Stomach (tissue), 8 donors: ENCODE measurements at regions not wholly inside any gene's neighbourhood (a gene's known extent, or its start where the extent isn't known, plus 50 kb on each side); places are given as distances from the start of the nearest gene placed in this dataset.

Experiments
- DNase-seq, 2 donors: peaks; one replicate each; pipeline versions ENCODE4 v3.0.0 to v3.0.0-alpha.2; 2013 to 2019
- H3K27ac ChIP-seq, 5 donors: fragments of 200-600 bp in 4 of 5; sonication (generic) in 4 of 5; one replicate each; pipeline ENCODE4 v1.5.1; 2013 to 2019; ENCODE audit warnings: mild to moderate bottlenecking in 1 of 5, moderate library complexity in 1 of 5
- H3K27me3 ChIP-seq, 3 donors: fragments of 200-600 bp; sonication (generic); one replicate each; pipeline ENCODE4 v1.5.1; 2017 to 2019; ENCODE audit warnings: mixed run types in 1 of 3
- H3K36me3 ChIP-seq, 4 donors: fragments of 200-600 bp; sonication (generic); 1 replicate in 3 of 4; 2 replicates in 1 of 4; pipeline ENCODE4 v1.5.1; 2016 to 2019
- H3K4me1 ChIP-seq, 4 donors: fragments of 200-600 bp; sonication (generic); one replicate each; pipeline ENCODE4 v1.5.1; 2016 to 2019
- H3K4me3 ChIP-seq, 4 donors: fragments of 200-600 bp; sonication (generic) in 3 of 4; one replicate each; pipeline ENCODE4 v1.5.1; 2016 to 2019; ENCODE audit warnings: mild to moderate bottlenecking in 1 of 4
- H3K9me3 ChIP-seq, 4 donors: fragments of 200-600 bp; sonication (generic); one replicate each; pipeline ENCODE4 v1.5.1; 2016 to 2019
- CTCF ChIP-seq, 7 experiments: fragments of 450-650 bp in 4 of 7; fragments of 200-600 bp in 3 of 7; sonication (generic) in 3 of 7; IDR thresholded peaks; one replicate each; pipeline ENCODE4 v1.5.1; 2016 to 2019; ENCODE audit warnings: antibody characterized with exemption in 7 of 7, control low read depth in 2 of 7, mild to moderate bottlenecking in 1 of 7
- EP300 ChIP-seq: sonication (generic); formaldehyde crosslinking; IDR thresholded peaks from one replicate; pipeline ENCODE4 v1.6.1; 2017; ENCODE audit warnings: antibody characterized with exemption
- POLR2A ChIP-seq, 4 donors: fragments of 450-650 bp; IDR thresholded peaks; one replicate each; pipeline ENCODE4 v1.6.1; 2016; ENCODE audit warnings: antibody characterized with exemption in 4 of 4, control low read depth in 2 of 4, mild to moderate bottlenecking in 1 of 4, moderate library complexity in 1 of 4
- POLR2AphosphoS5 ChIP-seq, 3 donors: sonication (generic); formaldehyde crosslinking; IDR thresholded peaks; one replicate each; pipeline ENCODE4 v1.6.1; 2016; ENCODE audit warnings: antibody characterized with exemption in 3 of 3
- WGBS, 5 donors: extraction: QIAGEN DNeasy Blood & Tissue Kit in 3 of 5; methylation state at CpG; one replicate each; pipeline versions ENCODE4 v1.1.5 to v1.1.7; 2013 to 2018; 5-methylcytosine and 5-hydroxymethylcytosine counted together
- intact Hi-C: fragments of 100-400 bp; cut with DNase I; formaldehyde crosslinking; loops from one replicate; pipeline ENCODE4 v1.15.1; 2023; ENCODE audit warnings: low total_unique reads
- donor health status: healthy with polysubstance abuse.
- donor health status: Bipolar disorder and iron deficiency.
- donor health status: healthy.

GRCh38 chr4:120526033-120526432 lies 396.5 kb downstream of the PRDM5 start:
- H3K9me3 ChIP-seq = peaks cover 0 to 4% (median 0%) of the 10 kb centered on the region in 4 donors
- H3K4me3 ChIP-seq = no peak overlapping the region
- H3K4me1 ChIP-seq = peaks cover 0 to 3% (median 0%) of the 10 kb centered on the region in 4 donors
- DNase-seq = no peak
- TF ChIP-seq POLR2AphosphoS5 (IDR thresholded peaks at IDR 0.05) (no peak), POLR2A (IDR thresholded peaks at IDR 0.05) (no peak), EP300 (no peak), CTCF (IDR thresholded peaks at IDR 0.05) (no peak)
- no peak overlapping the region for H3K27ac ChIP-seq
- no peaks in the 10 kb centered on the region for H3K36me3 ChIP-seq
- intact Hi-C loops = no loop called here
- no peaks in the 10 kb centered on the region for H3K27me3 ChIP-seq

DNA sequence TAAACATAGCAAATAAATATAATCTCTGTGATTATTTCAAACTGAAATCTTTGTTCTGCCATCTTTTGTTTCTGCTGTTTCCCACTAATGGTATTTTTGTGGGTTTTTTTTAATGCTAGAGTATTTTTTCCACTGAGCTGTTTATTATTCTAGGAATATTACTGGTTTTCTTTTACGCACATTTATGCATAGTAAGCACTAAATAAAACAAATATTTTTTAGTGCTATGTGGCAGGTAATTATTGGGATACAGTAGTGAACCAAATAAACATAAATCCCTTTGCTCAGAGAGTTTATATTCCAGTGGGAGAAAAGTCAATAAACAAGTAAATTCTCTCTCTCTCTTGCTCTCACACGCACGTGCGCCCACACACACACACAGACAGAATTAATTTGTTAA lies 397.4 kb downstream of the PRDM5 start:
- no peak overlapping the region for H3K4me3 ChIP-seq
- no peak for DNase-seq
- H3K27me3 ChIP-seq = no peaks in the 10 kb centered on the region
- no peaks in the 10 kb centered on the region for H3K36me3 ChIP-seq
- intact Hi-C loops = no loop called here
- WGBS, 5 donors = 78 to 86% (median 82%) methylated on average over 4 of the region's 4 CpGs
- H3K4me1 ChIP-seq = peaks cover 0 to 3% (median 0%) of the 10 kb centered on the region in 4 donors
- H3K9me3 ChIP-seq = peaks cover 0 to 4% (median 0%) of the 10 kb centered on the region in 4 donors
- TF ChIP-seq POLR2AphosphoS5 (IDR thresholded peaks at IDR 0.05) (no peak), CTCF (IDR thresholded peaks at IDR 0.05) (no peak), EP300 (no peak), POLR2A (IDR thresholded peaks at IDR 0.05) (no peak)
- no peak overlapping the region for H3K27ac ChIP-seq

DNA sequence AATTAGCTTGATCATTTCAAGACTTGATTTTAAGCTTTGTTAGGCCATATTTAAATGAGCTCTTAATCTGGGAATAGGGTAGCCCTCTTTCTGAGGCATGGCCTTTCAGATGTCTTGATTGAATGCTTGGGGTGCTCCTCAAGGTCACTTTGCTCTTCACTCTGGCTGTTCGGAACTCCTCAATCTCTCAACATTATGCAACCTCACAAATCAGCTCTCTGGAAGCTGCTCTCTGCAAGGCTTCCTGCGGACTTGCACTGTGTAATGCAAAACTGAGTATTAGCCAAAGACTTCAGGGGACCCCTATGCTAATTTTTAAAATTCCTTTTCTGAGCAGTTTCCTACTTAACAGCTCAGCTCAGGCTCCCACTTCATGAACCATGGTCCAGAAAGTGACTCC lies 398.3 kb downstream of the PRDM5 start:
- Histone ChIP-seq H3K27me3 (no peaks in the 10 kb centered on the region), H3K9me3 (peaks cover 0 to 4% (median 0%) of the 10 kb centered on the region in 4 donors), H3K36me3 (no peaks in the 10 kb centered on the region), H3K4me1 (peaks cover 0 to 3% (median 0%) of the 10 kb centered on the region in 4 donors), H3K27ac (no peak overlapping the region), H3K4me3 (no peak overlapping the region)
- intact Hi-C loops = no loop called here
- no peak for TF ChIP-seq POLR2A (IDR thresholded peaks at IDR 0.05)
- 78 to 86% (median 82%) methylated on average over 2 of the region's 2 CpGs for WGBS, 5 donors
- no peak for DNase-seq

DNA sequence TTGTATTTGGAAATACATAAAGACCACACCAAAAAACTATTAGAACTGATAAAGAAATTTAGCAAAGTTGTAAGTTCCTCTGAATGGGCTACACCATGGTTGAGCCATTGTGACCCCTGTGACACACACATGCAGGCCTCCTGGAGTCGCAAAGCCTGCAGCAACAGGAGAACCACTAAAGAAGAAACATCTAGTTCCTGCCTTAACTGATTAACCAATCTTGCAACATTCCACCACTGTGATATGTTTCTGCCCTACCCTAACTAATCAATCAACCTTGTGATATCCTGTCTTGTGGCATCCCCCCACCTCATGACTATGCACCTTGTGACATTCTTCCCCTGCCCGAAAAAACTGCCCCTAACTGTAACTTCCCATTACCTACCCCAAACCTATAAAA lies 401.8 kb downstream of the PRDM5 start:
- DNase-seq = no peak
- Histone ChIP-seq H3K4me1 (peaks cover 0 to under 1% (median 0%) of the 10 kb centered on the region in 4 donors), H3K36me3 (no peaks in the 10 kb centered on the region), H3K27ac (no peak overlapping the region), H3K9me3 (no peaks in the 10 kb centered on the region), H3K27me3 (no peaks in the 10 kb centered on the region), H3K4me3 (no peak overlapping the region)
- 32 to 62% (median 48%) methylated on average over 2 of the region's 2 CpGs for WGBS, 5 donors
- TF ChIP-seq POLR2AphosphoS5 (IDR thresholded peaks at IDR 0.05) = no peak
- TF ChIP-seq POLR2A (IDR thresholded peaks at IDR 0.05) = no peak
- no peak for TF ChIP-seq CTCF (IDR thresholded peaks at IDR 0.05)
- no peak for TF ChIP-seq EP300
- intact Hi-C loops = no loop called here

DNA sequence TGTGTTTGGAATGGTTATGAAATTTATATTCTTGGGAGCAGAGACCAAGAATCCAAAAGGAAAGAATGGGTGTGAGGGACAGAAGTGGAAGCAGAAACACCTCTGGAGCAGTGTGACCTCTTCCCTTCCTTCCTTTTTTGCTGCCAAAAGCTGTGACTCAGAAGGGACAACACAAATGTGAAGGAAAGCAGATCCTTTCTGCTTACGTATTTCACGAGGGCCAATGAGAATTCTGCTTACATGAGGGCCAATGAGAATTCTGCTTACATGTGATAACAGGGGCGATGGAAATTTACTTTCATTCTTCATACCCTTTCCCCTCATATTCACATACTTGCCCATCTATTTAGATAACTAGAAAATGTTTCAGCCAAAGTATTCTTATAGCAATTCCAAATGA lies 404.6 kb downstream of the PRDM5 start:
- Histone ChIP-seq H3K4me1 (no peaks in the 10 kb centered on the region), H3K27ac (peak overlapping the region in 1 of 5 donors; percentile 41), H3K4me3 (peak overlapping the region in 1 of 4 donors; percentile 12), H3K36me3 (no peaks in the 10 kb centered on the region), H3K9me3 (peaks cover 0 to 8% (median 2%) of the 10 kb centered on the region in 4 donors), H3K27me3 (no peaks in the 10 kb centered on the region)
- intact Hi-C loops = no loop called here
- TF ChIP-seq CTCF (IDR thresholded peaks at IDR 0.05) (no peak), POLR2A (IDR thresholded peaks at IDR 0.05) (no peak), EP300 (no peak), POLR2AphosphoS5 (IDR thresholded peaks at IDR 0.05) (no peak)
- 44 to 68% (median 61%) methylated on average over 3 of the region's 3 CpGs for WGBS, 5 donors
- DNase-seq = peak in 1 of 2 donors; percentile 54
